ENCODE measurements at regions not wholly inside any gene's neighbourhood (a gene's known extent, or its start where the extent isn't known, plus 50 kb on each side); places are given as distances from the start of the nearest gene placed in this dataset.

DNA sequence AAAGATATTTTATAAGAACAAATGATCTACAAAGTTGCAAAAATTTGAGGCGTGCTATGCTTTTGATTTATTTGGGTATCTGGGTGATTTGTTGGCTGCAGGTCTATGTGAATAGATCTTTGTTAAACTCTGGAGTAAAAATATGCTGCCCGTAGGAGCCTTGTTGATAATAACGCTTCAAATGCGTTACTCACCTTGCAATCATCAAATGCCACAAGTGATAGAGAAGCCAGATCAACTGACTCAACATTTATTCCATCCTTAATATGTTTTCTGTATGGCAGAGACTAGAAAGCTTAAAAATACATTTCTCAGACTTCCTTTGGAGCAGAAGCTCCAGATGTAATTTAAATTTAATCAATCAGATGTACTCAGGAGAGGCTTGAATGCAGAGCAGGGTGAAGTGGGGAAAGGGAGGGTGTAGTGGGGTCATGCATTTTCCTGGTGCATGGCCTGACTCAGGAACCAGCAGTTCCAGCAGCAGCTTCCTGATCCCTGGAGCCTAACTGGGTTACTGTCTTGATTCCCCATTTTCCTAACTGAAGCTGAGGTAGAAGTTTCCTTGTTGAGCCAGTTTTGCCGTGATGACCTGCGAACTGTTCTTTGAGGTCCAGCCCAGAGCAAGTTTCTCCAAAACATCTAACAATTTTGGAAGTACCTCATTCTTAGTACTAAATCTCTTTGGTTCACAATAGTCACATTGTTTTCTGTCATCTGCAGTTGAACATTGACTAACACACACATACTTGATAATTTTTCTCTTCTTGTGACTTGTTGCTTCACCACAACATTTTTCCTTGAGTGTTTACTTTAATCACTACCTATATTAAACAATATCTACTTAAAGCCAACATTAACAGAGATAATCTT is 284.7 kb upstream of the CWC22 start:
- no peaks in the 10 kb centered on the region for H3K9me3 ChIP-seq
- H3K36me3 ChIP-seq (ENCODE audit: low read depth): no peaks in the 10 kb centered on the region
- no peaks in the 10 kb centered on the region for H3K4me1 ChIP-seq (ENCODE audit: low read depth)
- no peak for DNase-seq
- no peak for ATAC-seq
- intact Hi-C loops (cut with DNase I, micrococcal nuclease): no loop called here
- TF ChIP-seq, protein P1, sequence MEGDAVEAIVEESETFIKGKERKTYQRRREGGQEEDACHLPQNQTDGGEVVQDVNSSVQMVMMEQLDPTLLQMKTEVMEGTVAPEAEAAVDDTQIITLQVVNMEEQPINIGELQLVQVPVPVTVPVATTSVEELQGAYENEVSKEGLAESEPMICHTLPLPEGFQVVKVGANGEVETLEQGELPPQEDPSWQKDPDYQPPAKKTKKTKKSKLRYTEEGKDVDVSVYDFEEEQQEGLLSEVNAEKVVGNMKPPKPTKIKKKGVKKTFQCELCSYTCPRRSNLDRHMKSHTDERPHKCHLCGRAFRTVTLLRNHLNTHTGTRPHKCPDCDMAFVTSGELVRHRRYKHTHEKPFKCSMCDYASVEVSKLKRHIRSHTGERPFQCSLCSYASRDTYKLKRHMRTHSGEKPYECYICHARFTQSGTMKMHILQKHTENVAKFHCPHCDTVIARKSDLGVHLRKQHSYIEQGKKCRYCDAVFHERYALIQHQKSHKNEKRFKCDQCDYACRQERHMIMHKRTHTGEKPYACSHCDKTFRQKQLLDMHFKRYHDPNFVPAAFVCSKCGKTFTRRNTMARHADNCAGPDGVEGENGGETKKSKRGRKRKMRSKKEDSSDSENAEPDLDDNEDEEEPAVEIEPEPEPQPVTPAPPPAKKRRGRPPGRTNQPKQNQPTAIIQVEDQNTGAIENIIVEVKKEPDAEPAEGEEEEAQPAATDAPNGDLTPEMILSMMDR (IDR thresholded peaks at IDR 0.05): no peak
- H3K4me3 ChIP-seq: no peak overlapping the region

DNA sequence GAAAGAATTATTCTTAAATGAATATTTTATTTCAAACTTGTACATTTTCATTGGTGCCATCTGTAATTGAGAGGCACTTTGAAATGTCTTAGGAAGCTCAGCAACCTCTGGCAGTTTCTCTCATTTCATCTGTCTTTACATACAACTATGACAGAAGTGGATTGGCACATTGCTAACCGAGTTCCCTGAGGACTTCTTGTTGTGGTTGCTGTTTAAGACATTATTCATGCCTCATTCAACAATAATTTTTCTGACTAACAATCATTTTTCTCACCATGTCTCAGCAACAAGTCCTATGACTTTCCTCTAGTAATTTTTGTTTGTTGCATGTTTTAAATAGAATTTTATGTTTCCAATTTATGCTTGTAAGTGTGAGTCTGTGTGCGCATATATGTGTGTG is 284.0 kb upstream of the CWC22 start:
- no peak overlapping the region for H3K4me3 ChIP-seq
- TF ChIP-seq, protein P1 (IDR thresholded peaks at IDR 0.05): no peak
- ATAC-seq: no peak
- H3K9me3 ChIP-seq: no peaks in the 10 kb centered on the region
- no peaks in the 10 kb centered on the region for H3K4me1 ChIP-seq (ENCODE audit: low read depth)
- H3K36me3 ChIP-seq (ENCODE audit: low read depth): no peaks in the 10 kb centered on the region
- DNase-seq: no peak
- intact Hi-C loops (cut with DNase I, micrococcal nuclease): no loop called here

DNA sequence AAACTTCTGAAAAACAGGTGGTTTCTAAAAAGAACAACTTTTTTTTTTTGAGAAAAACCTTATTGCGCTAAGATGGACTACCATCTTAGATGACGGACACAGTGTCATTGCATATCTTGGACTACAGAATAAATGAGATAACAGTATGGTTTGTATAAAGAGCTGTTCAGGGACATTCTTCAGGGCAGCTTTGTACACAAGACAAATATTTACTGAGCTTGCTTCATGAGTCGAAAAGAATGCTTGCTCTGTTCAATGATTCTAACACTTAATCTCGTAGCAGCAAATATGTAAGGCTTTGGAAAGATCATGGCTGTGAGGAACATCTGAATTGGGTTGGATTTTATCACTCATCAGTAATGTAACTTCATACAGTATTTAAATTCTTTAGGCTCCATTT is 282.5 kb upstream of the CWC22 start:
- Histone ChIP-seq H3K4me1 (ENCODE audit: low read depth) (no peaks in the 10 kb centered on the region), H3K4me3 (no peak overlapping the region), H3K36me3 (ENCODE audit: low read depth) (no peaks in the 10 kb centered on the region), H3K9me3 (no peaks in the 10 kb centered on the region)
- TF ChIP-seq, protein P1 (IDR thresholded peaks at IDR 0.05): no peak
- intact Hi-C loops (cut with DNase I, micrococcal nuclease): no loop called here
- ATAC-seq (no peak), DNase-seq (no peak)

DNA sequence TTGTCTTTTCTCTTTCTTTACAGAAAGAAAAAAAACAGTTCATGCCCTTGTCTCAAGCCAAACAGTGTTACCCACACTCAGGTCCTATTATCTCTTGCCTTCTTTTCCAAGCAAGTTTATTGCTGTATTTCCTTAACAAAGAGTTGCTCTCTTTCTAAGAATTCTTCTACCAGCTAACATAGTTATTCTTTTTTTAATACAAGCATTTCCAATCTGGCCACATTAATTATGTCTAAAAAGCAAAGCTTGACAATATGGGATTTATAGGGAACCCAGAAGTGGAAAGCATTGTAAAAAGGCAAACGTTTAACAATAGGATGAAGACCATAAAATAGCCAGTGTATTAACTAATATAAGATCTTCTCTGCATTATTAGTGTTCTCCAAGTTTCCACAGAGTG is 272.5 kb upstream of the CWC22 start:
- intact Hi-C loops (cut with DNase I, micrococcal nuclease): no loop called here
- ATAC-seq (no peak), DNase-seq (no peak)
- H3K36me3 ChIP-seq (ENCODE audit: low read depth): no peaks in the 10 kb centered on the region
- TF ChIP-seq, protein P1 (IDR thresholded peaks at IDR 0.05): no peak
- H3K4me3 ChIP-seq: no peak overlapping the region
- H3K9me3 ChIP-seq: no peaks in the 10 kb centered on the region
- no peaks in the 10 kb centered on the region for H3K4me1 ChIP-seq (ENCODE audit: low read depth)

DNA sequence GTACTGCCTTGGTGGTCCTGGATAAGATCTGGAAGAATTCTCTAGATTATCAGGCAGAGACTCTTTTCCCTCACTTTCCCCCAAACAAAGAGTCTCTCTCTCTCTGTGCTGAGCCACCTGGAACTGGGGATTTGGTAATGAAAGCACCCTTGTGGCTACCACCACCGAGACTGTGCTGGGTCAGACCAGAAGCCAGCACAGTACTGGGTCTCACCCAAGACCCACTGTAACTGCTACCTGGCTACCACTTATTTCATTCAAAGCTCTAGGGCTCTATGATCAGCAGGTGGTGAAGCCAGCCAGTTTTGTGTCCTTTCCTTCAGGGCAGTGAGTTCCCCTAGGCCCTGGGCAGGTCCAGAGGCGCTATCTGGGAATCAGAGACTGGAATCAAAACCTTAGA is 269.6 kb upstream of the CWC22 start:
- no peaks in the 10 kb centered on the region for H3K9me3 ChIP-seq
- DNase-seq: no peak
- H3K4me3 ChIP-seq: no peak overlapping the region
- intact Hi-C loops (cut with DNase I, micrococcal nuclease): no loop called here
- no peak for ATAC-seq
- TF ChIP-seq, protein P1 (IDR thresholded peaks at IDR 0.05): no peak
- H3K4me1 ChIP-seq (ENCODE audit: low read depth): no peaks in the 10 kb centered on the region
- H3K36me3 ChIP-seq (ENCODE audit: low read depth): no peaks in the 10 kb centered on the region
